DMS153 treated with DMSO at 0.1 percent for 48 hours (cell line): ENCODE measurements at regions not wholly inside any gene's neighbourhood (a gene's known extent, or its start where the extent isn't known, plus 50 kb on each side); places are given as distances from the start of the nearest gene placed in this dataset.
"Not testable (repeated sequence)": the region's sequence is repeated elsewhere in the genome, so short reads cannot be mapped to it uniquely, and the experiment has no call there.

Source experiments
- DNase-seq: peaks from one replicate; lab custom pipeline; 2025; ENCODE audit not compliant: unreplicated experiment; lab: John Stamatoyannopoulos, UW

- DNase-seq: peak; percentile 44
Measured at GRCh38 chr6:47405273-47405672, 72.3 kb upstream of the CD2AP start.

GRCh38 chr6:47407300-47408281 is 70.0 kb upstream of the CD2AP start:
- no peak for DNase-seq

- peak; percentile 75 for DNase-seq
Measured at GRCh38 chr6:47413752-47414422, 63.7 kb upstream of the CD2AP start.

- DNase-seq: no peak
Measured at GRCh38 chr6:47414423-47415167, 63.0 kb upstream of the CD2AP start.

- no peak for DNase-seq
Measured at GRCh38 chr6:47416396-47417345, 60.9 kb upstream of the CD2AP start.

- DNase-seq: no peak
Measured at GRCh38 chr6:47419621-47420020, 58.0 kb upstream of the CD2AP start.

GRCh38 chr6:47420394-47421371 is 56.9 kb upstream of the CD2AP start:
- no peak for DNase-seq

- DNase-seq: no peak
Measured at GRCh38 chr6:47423079-47423478, 54.5 kb upstream of the CD2AP start.

- no peak for DNase-seq
Measured at GRCh38 chr6:47424436-47424836, 53.2 kb upstream of the CD2AP start.

GRCh38 chr6:47425724-47426123 is 51.9 kb upstream of the CD2AP start:
- DNase-seq: not testable (repeated sequence)

- DNase-seq: no peak
Measured at GRCh38 chr6:47426524-47427302, 50.9 kb upstream of the CD2AP start.

GRCh38 chr6:47427680-47428079 is 49.9 kb upstream of the CD2AP start:
- DNase-seq: no peak
